B cell (primary cell): ENCODE measurements at regions not wholly inside any gene's neighbourhood (a gene's known extent, or its start where the extent isn't known, plus 50 kb on each side); places are given as distances from the start of the nearest gene placed in this dataset.
"Not testable (repeated sequence)": the region's sequence is repeated elsewhere in the genome, so short reads cannot be mapped to it uniquely, and the experiment has no call there.

Source experiments
- ATAC-seq: fragments of 200-7000 bp; cut with Tn5 transposase; one replicate; pipeline ENCODE4 v1.10.0; 2021; ENCODE audit warnings: low read depth, mild to moderate bottlenecking, moderate number of reproducible peaks, moderate library complexity
- CTCF ChIA-PET: fragments of 350-600 bp; sonication (Branson Sonifier 250); formaldehyde crosslinking; loops from one replicate; lab custom pipeline; 2021; ENCODE audit warnings: antibody characterized with exemption, inconsistent platforms; lab: Charles Lee
- POLR2A ChIA-PET: fragments of 350-600 bp; sonication (Branson Sonifier 250); formaldehyde crosslinking; loops from one replicate; lab custom pipeline; 2021; ENCODE audit warnings: antibody characterized with exemption; lab: Charles Lee
- DNase-seq: peaks from one replicate; pipeline ENCODE4 v3.0.0; 2013
- H2AFZ ChIP-seq: 2 replicates; pipeline ENCODE4 v1.6.1; 2012; ENCODE audit warnings: mild to moderate bottlenecking, low read depth, low read length; ENCODE audit not compliant: insufficient read depth, poor library complexity, severe bottlenecking
- H3K27ac ChIP-seq, 2 donors: 1 replicate in 1 of 2; 2 replicates in 1 of 2; pipeline ENCODE4 v1.5.1; 2012 to 2013; ENCODE audit warnings: low read length in 2 of 2, mild to moderate bottlenecking in 2 of 2, moderate library complexity in 1 of 2
- H3K27me3 ChIP-seq, 4 experiments: fragments of 200-600 bp in 1 of 4; sonication (generic) in 1 of 4; replicated peaks in 1 of 4; 1 replicate in 2 of 4; 2 replicates in 2 of 4; pipeline versions ENCODE4 v1.6.1 to v1.7.0; 2013 to 2016; ENCODE audit warnings: low read length in 3 of 4, mild to moderate bottlenecking in 2 of 4, mixed read lengths in 1 of 4, moderate library complexity in 1 of 4; ENCODE audit not compliant: insufficient read depth in 4 of 4, control insufficient read depth in 3 of 4; ENCODE audit errors: control extremely low read depth in 1 of 4
- H3K36me3 ChIP-seq, 2 experiments: replicated peaks in 1 of 2; 1 replicate in 1 of 2; 2 replicates in 1 of 2; pipeline versions ENCODE4 v1.6.1 to v1.7.1; 2013; ENCODE audit warnings: low read length in 1 of 2; ENCODE audit not compliant: insufficient read depth in 2 of 2, control insufficient read depth in 1 of 2; ENCODE audit errors: control extremely low read depth in 1 of 2, extremely low read depth in 1 of 2
- H3K4me1 ChIP-seq, 2 donors: fragments of 200-600 bp in 1 of 2; sonication (generic) in 1 of 2; 1 replicate in 1 of 2; 2 replicates in 1 of 2; pipeline versions ENCODE4 v1.5.1 to v1.6.1; 2013 to 2017; ENCODE audit warnings: low read length in 2 of 2; ENCODE audit not compliant: control insufficient read depth in 2 of 2, insufficient read depth in 2 of 2
- H3K4me2 ChIP-seq: replicated peaks from 2 replicates; pipeline ENCODE3; 2012; ENCODE audit warnings: mild to moderate bottlenecking, low read depth, low read length; ENCODE audit not compliant: poor library complexity, severe bottlenecking
- H3K4me3 ChIP-seq, 5 experiments: fragments of 200-600 bp in 1 of 5; sonication (generic) in 1 of 5; 1 replicate in 3 of 5; 2 replicates in 2 of 5; pipeline versions ENCODE4 v1.5.1 to v1.7.0; 2011 to 2016; ENCODE audit warnings: low read length in 4 of 5, mild to moderate bottlenecking in 4 of 5, low read depth in 2 of 5, control low read depth in 1 of 5, moderate library complexity in 1 of 5; ENCODE audit not compliant: insufficient read depth in 1 of 5; ENCODE audit errors: control extremely low read depth in 1 of 5, extremely low read depth in 1 of 5
- H3K79me2 ChIP-seq: fragments of 200-600 bp; sonication (generic); one replicate; pipeline ENCODE4 v1.6.0; 2016; ENCODE audit warnings: low read length; ENCODE audit not compliant: control insufficient read depth, insufficient read depth
- H3K9ac ChIP-seq: fragments of 200-600 bp; sonication (generic); 2 replicates; pipeline ENCODE4 v1.6.1; 2017; ENCODE audit warnings: mild to moderate bottlenecking, low read length, moderate library complexity
- H3K9me3 ChIP-seq, 3 donors: one replicate each; pipeline versions ENCODE4 v1.6.1 to v1.7.1; 2013; ENCODE audit warnings: low read length in 2 of 3; ENCODE audit not compliant: control insufficient read depth in 2 of 3, insufficient read depth in 1 of 3; ENCODE audit errors: control extremely low read depth in 1 of 3
- H4K20me1 ChIP-seq: 2 replicates; pipeline ENCODE4 v1.6.0; 2012; ENCODE audit warnings: mild to moderate bottlenecking, low read length; ENCODE audit not compliant: insufficient read depth, control insufficient read depth, poor library complexity, severe bottlenecking
- H3K27ac Mint-ChIP-seq: one replicate; pipeline ENCODE4 v1.8.0; 2021; ENCODE audit warnings: mixed read lengths
- H3K27me3 Mint-ChIP-seq: one replicate; pipeline ENCODE4 v1.8.0; 2021; ENCODE audit warnings: mixed read lengths
- H3K4me1 Mint-ChIP-seq: one replicate; pipeline ENCODE4 v1.8.0; 2021; ENCODE audit warnings: mixed read lengths
- H3K4me3 Mint-ChIP-seq: one replicate; pipeline ENCODE4 v1.8.0; 2021; ENCODE audit warnings: mixed read lengths
- H3K9me3 Mint-ChIP-seq: one replicate; pipeline ENCODE4 v1.8.0; 2022; ENCODE audit warnings: mixed read lengths; ENCODE audit not compliant: insufficient read depth
- CTCF ChIP-seq: fragments of 200-600 bp; IDR thresholded peaks from one replicate; pipeline ENCODE4 v1.8.0; 2022; ENCODE audit warnings: antibody characterized with exemption, mild to moderate bottlenecking
- EZH2 ChIP-seq: IDR thresholded peaks from 2 replicates; pipeline ENCODE4 v1.6.1; 2012; ENCODE audit warnings: borderline replicate concordance, low read depth, mild to moderate bottlenecking, moderate library complexity, low read length; ENCODE audit not compliant: insufficient read depth, poor library complexity, severe bottlenecking
- whole genome bisulfite sequencing: methylation state at CpG from one replicate; pipeline ENCODE4 v1.1.5; 2013; ENCODE audit warnings: missing lambda C conversion rate; ENCODE audit not compliant: insufficient coverage; 5-methylcytosine and 5-hydroxymethylcytosine counted together
- intact Hi-C: fragments of 100-400 bp; cut with micrococcal nuclease; formaldehyde crosslinking; loops from one replicate; pipeline ENCODE4 v1.10.0; 2022

DNA sequence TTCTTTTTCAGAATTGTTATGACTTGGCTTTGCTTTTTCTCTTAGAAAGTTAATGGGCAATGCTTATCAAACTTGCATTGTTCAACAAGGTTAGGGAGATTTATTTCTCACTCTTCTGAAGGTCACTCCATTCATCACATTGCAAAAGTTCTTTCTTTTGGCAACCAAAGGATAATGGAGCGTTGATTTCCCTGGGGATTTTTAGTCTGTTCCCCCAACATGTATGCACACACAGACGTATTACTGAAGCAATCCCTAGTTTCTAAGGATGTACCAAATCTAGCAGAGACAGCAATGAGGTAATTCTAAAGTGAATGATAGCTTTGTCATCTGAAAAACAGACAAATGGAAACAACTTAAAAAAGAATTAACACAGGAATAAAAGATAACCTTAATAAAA is 349.1 kb downstream of the NYAP2 start:
- CTCF ChIA-PET = no interaction called here

DNA sequence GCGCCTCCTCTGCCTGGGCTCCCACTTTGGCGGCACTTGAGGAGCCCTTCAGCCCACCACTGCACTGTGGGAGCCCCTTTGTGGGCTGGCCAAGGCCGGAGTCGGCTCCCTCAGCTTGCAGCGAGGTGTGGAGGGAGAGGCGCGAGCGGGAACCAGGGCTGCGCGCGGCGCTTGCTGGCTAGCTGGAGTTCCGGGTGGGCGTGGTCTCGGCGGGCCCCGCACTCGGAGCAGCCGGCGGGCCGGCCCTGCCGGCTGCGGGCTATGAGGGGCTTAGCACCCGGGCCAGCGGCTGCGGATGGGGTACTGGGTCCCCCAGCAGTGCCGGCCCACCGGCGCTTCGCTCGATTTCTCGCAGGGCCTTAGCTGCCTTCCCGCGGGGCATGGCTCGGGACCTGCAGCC is 344.5 kb downstream of the NYAP2 start:
- H3K9ac ChIP-seq, H4K20me1 ChIP-seq, H3K27me3 Mint-ChIP-seq, H3K4me1 Mint-ChIP-seq, DNase-seq, H3K36me3 ChIP-seq, ATAC-seq, H3K27me3 ChIP-seq, H3K4me2 ChIP-seq, H2AFZ ChIP-seq, H3K4me3 ChIP-seq, CTCF ChIA-PET, H3K79me2 ChIP-seq, H3K27ac Mint-ChIP-seq, intact Hi-C loops, H3K9me3 ChIP-seq, H3K27ac ChIP-seq, H3K4me3 Mint-ChIP-seq, H3K4me1 ChIP-seq, POLR2A ChIA-PET, H3K9me3 Mint-ChIP-seq: not testable (repeated sequence)
- 95% methylated on average over 31 of the region's 35 CpGs for WGBS

More for the DNA sequence above, 349.1 kb downstream of the NYAP2 start:
- H3K4me1 Mint-ChIP-seq = no peaks in the 10 kb centered on the region
- H3K4me2 ChIP-seq = no peak overlapping the region
- H3K9me3 Mint-ChIP-seq = peaks cover 2% of the 10 kb centered on the region
- H3K4me1 ChIP-seq = no peaks in the 10 kb centered on the region
- DNase-seq (no peak), ATAC-seq (no peak)
- H3K4me3 ChIP-seq = no peak overlapping the region
- WGBS = no CpG with 5 or more reads among the region's 2 CpGs
- no peak overlapping the region for H3K4me3 Mint-ChIP-seq
- no peaks in the 10 kb centered on the region for H3K9me3 ChIP-seq
- H3K9ac ChIP-seq = no peak overlapping the region
- TF ChIP-seq CTCF (no peak), EZH2 (no peak)
- no peaks in the 10 kb centered on the region for H3K79me2 ChIP-seq
- H3K36me3 ChIP-seq = no peaks in the 10 kb centered on the region
- no peaks in the 10 kb centered on the region for H3K27me3 Mint-ChIP-seq
- H3K27ac ChIP-seq = no peak overlapping the region
- POLR2A ChIA-PET = no interaction called here
- peaks cover 0 to 4% (median 0%) of the 10 kb centered on the region in 4 experiments for H3K27me3 ChIP-seq
- H4K20me1 ChIP-seq = no peaks in the 10 kb centered on the region
- H2AFZ ChIP-seq = no peak overlapping the region
- intact Hi-C loops = no loop called here
- no peak overlapping the region for H3K27ac Mint-ChIP-seq
